SIG-M5 treated with dmso at 0.1 percent for 504 hours (cell line): ENCODE measurements at regions not wholly inside any gene's neighbourhood (a gene's known extent, or its start where the extent isn't known, plus 50 kb on each side); places are given as distances from the start of the nearest gene placed in this dataset.

Source experiments
- DNase-seq: peaks from one replicate; lab custom pipeline; 2025; ENCODE audit not compliant: unreplicated experiment; lab: John Stamatoyannopoulos, UW

DNA sequence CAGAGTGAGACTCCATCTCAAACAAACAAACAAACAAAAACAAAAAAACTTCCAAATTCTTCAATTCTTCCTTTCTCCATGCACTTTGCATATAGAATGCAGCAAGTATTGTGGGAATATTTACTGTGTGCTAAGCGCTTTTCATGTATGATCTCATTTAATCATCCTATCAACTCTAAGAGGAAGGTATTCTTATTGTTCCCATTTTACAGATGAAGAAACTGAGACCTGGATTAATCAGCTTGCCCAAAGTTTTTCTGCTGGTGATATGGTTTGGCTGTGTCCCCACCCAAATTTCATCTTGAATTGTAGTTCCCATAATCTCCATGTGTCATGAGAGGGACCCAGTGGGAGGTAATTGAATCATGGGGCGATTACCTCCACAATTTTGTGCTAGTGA, 56.6 kb upstream of the KCNG1 start:
- DNase-seq, result no peak

DNA sequence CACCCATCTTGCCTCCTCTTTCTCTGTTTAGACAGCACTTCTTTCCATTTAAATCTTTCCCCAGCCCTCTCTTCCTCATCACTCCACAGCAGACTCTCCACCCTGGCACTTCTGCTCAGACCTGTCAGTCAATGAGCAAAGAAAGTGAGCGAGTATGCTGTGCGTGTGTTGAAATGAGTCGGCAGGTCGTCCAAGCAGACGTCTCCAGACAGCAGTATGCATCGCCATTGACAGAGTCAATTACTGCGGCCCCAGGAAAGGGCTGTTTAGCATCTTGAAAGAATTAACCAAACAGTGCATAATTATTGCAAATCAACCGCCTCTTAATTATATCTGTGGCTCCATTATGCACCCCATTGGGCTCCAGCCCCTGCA, 54.8 kb upstream of the KCNG1 start:
- DNase-seq, result no peak

DNA sequence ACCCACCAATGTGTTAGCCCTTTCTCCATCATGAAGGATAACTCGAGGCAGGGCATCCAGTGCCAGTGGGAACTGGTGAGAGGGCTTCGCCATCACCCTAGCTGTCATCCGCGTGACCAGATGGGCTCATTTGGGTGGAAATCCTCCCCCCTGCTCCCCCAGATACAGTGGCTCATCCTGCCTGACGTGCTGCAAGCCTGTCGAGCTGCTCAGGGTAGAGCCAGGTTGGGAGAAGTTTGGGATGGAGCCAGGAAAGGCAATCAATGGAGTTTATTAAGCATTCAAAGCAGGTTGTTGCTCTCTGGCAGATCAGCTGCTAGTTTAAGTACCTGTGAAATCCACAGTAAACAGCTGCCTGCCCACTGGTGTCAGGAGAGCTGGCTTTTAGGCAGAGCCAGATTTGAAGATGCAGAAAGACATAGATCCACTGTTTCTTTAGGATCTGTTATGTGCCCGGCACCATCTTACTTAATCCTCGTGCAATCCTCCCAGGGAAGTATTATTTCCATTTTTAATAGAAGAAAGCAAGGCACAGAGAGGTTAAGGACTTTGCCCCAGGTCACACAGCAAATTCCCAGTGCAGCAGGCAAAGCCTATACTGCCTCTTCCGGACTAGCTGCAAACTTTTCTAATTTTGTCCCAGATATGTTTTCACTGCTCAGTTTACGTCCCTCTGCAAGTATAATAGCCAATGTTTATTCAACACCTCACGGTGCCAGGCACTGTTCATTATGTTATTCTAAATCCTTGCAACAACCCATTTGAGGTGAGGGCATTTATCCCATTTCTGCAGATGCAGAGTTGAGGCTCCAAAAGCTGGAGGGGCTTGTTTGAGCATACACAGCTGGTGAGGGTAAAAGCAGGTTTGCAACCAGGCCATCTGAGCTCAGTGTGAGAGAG, 54.1 kb upstream of the KCNG1 start:
- no peak for DNase-seq

DNA sequence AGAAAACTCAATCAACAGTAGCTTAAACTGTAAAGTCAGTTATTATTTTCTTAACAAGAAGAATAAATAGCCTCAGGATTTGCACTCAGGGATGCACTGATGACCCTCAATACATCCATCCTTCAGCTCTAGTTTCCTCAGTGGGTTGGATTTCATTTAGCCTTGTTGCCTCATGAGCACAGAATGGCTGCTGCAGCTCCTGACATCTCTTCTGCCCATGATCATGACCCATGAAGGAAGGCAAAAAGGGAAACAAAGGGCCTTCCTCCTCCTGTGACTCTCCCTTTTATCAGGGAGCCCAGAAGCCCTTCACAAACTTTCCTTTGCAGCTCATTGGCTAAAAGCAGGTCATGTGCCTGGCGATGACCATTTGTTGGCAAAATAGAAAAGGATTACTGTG, 51.2 kb upstream of the KCNG1 start:
- DNase-seq, result no peak
